Endothelial cell (in vitro differentiated cells): ENCODE measurements at regions not wholly inside any gene's neighbourhood (a gene's known extent, or its start where the extent isn't known, plus 50 kb on each side); places are given as distances from the start of the nearest gene placed in this dataset.

Source experiments
- DNase-seq: peaks from one replicate; pipeline ENCODE4 v3.0.0; 2021; ENCODE audit warnings: low spot score
- H3K27ac Mint-ChIP-seq: one replicate; pipeline ENCODE4 v1.8.0; 2021; ENCODE audit warnings: mixed read lengths, inconsistent platforms; ENCODE audit not compliant: unreplicated experiment
- H3K27me3 Mint-ChIP-seq: one replicate; pipeline ENCODE4 v1.8.0; 2021; ENCODE audit warnings: mild to moderate bottlenecking, moderate library complexity, mixed read lengths, inconsistent platforms; ENCODE audit not compliant: unreplicated experiment
- H3K36me3 Mint-ChIP-seq: one replicate; pipeline ENCODE4 v1.8.0; 2021; ENCODE audit warnings: mild to moderate bottlenecking, low read depth, mixed read lengths, inconsistent platforms; ENCODE audit not compliant: unreplicated experiment
- H3K4me1 Mint-ChIP-seq: one replicate; pipeline ENCODE4 v1.8.0; 2021; ENCODE audit warnings: mild to moderate bottlenecking, mixed read lengths, inconsistent platforms; ENCODE audit not compliant: unreplicated experiment
- H3K4me3 Mint-ChIP-seq: one replicate; pipeline ENCODE4 v1.8.0; 2021; ENCODE audit warnings: mild to moderate bottlenecking, mixed read lengths, inconsistent platforms; ENCODE audit not compliant: unreplicated experiment
- H3K9me3 Mint-ChIP-seq: one replicate; pipeline ENCODE4 v1.8.0; 2021; ENCODE audit warnings: mixed read lengths, inconsistent platforms; ENCODE audit not compliant: unreplicated experiment
- CTCF ChIP-seq: fragments of 200-600 bp; sonication (generic); IDR thresholded peaks from one replicate; pipeline ENCODE4 v1.5.0; 2021; ENCODE audit warnings: antibody characterized with exemption; ENCODE audit not compliant: unreplicated experiment

DNA sequence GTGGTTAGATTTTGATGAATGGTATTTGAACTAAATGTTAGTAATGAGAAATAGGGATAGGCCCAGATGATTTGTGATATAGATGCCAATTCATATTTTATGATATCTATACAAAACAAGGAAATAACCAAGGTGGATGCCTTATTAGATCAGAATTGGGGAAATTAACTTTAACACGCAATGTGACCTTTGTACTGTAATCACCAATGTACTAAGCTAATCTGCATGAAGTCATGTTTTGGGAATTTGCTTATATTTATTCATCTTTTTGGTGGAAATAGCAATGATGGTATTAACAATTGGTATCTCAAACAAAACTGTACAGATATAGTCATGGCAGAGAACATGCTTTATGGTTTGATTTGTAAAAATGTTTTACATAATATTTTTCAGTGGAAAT is 504.7 kb downstream of the PLCL1 start:
- no peak overlapping the region for H3K4me3 Mint-ChIP-seq
- H3K27me3 Mint-ChIP-seq, result peaks cover 1% of the 10 kb centered on the region
- peaks cover 29% of the 10 kb centered on the region for H3K4me1 Mint-ChIP-seq
- H3K9me3 Mint-ChIP-seq, result no peaks in the 10 kb centered on the region
- no peak for TF ChIP-seq CTCF
- H3K36me3 Mint-ChIP-seq, result no peaks in the 10 kb centered on the region
- no peak overlapping the region for H3K27ac Mint-ChIP-seq
- no peak for DNase-seq

DNA sequence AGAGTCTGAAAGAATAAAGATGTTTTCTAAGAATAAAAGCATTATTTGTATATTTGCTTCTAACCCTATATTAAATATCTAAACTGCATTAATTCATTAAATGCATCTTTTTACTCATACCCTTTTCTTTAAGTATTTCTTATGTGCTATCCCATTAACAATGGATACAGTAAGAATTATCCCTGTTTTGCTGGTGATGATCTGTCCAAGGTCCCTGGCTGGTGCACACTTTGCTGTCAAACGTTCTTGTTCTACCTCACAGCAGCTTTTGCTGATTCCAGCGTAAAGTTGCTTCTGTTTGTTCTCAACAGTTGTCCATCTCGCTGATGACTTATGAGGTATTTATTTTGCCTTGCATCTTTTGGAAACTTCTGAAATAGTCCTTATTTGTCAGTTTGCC is 504.0 kb downstream of the PLCL1 start:
- DNase-seq, result no peak
- Mint-ChIP-seq H3K9me3 (no peaks in the 10 kb centered on the region), H3K27me3 (peaks cover 1% of the 10 kb centered on the region), H3K4me1 (peaks cover 26% of the 10 kb centered on the region), H3K36me3 (no peaks in the 10 kb centered on the region), H3K4me3 (no peak overlapping the region), H3K27ac (no peak overlapping the region)
- TF ChIP-seq CTCF, result no peak

DNA sequence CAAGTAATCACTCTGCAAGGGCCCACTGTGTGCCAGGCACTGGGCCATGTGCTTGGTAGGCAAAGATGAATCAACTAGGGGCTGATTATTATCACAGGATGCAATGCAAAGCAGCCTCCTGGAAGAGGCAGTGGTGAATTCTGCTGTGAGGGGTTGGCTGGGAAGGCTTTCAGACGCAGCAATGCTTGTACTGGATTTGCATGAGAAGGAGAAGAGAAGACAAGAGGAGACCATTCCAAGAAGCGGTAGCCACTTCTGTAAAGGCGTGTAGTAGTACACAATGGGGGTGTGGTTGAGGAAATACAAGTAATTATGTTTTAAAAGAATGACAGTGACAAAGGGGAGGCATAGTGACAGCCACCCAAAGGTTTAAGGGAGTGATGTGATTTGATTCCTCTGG is 502.7 kb downstream of the PLCL1 start:
- Mint-ChIP-seq H3K36me3 (no peaks in the 10 kb centered on the region), H3K4me1 (peaks cover 26% of the 10 kb centered on the region), H3K27me3 (no peaks in the 10 kb centered on the region), H3K27ac (no peak overlapping the region), H3K9me3 (no peaks in the 10 kb centered on the region), H3K4me3 (no peak overlapping the region)
- DNase-seq, result no peak
- TF ChIP-seq CTCF, result no peak

DNA sequence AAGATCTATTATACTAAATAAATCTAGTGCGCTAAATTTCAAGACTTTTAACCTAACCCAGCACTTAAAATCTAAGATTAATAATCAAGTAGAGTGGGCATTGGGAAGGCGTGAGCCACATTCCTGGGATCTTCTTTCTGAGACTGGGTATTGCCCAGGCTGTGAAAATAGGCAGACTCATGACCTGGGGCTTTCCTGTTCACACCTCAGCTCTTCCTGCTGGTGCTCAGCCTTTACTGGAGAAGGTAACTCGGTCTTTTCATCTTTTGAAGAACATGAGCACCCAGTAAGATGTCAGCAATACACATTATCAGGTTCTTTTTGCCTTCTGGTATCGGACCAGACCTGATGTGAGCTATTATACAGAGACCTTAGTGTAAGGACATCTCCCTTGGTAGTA is 500.5 kb downstream of the PLCL1 start:
- no peak overlapping the region for H3K4me3 Mint-ChIP-seq
- no peak for TF ChIP-seq CTCF
- no peaks in the 10 kb centered on the region for H3K27me3 Mint-ChIP-seq
- H3K9me3 Mint-ChIP-seq, result no peaks in the 10 kb centered on the region
- DNase-seq, result no peak
- no peaks in the 10 kb centered on the region for H3K36me3 Mint-ChIP-seq
- H3K27ac Mint-ChIP-seq, result no peak overlapping the region
- peaks cover 23% of the 10 kb centered on the region for H3K4me1 Mint-ChIP-seq

GRCh38 chr2:198297350-198297749 is 493.0 kb downstream of the PLCL1 start:
- Mint-ChIP-seq H3K27me3 (peaks cover 4% of the 10 kb centered on the region), H3K36me3 (no peaks in the 10 kb centered on the region), H3K4me1 (no peaks in the 10 kb centered on the region), H3K27ac (no peak overlapping the region), H3K9me3 (no peaks in the 10 kb centered on the region), H3K4me3 (no peak overlapping the region)
- TF ChIP-seq CTCF, result no peak
- no peak for DNase-seq
